ENCODE measurements at regions not wholly inside any gene's neighbourhood (a gene's known extent, or its start where the extent isn't known, plus 50 kb on each side); places are given as distances from the start of the nearest gene placed in this dataset.

DNA sequence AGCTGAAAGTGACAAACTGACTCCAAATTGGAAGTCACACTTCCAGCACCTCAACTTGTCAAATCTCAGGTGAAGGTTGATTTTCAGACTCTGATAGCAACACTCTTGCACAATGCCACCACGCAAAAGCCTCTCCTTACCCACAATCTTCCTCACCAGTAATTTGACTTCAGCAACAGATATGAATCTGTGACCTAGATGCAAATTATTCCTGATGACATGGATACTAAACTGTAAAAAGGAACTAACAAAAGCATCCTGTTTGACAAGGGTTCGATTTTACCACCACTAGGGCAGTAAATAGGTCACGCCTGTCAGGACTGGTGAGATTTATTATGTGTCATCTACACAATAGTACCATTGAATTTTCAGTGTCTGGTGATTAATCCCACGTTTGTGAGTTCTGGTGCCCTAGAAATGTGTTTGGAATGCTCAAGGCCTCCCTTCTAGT lies 134.4 kb upstream of the COL21A1 start:
- TF ChIP-seq, protein P1, sequence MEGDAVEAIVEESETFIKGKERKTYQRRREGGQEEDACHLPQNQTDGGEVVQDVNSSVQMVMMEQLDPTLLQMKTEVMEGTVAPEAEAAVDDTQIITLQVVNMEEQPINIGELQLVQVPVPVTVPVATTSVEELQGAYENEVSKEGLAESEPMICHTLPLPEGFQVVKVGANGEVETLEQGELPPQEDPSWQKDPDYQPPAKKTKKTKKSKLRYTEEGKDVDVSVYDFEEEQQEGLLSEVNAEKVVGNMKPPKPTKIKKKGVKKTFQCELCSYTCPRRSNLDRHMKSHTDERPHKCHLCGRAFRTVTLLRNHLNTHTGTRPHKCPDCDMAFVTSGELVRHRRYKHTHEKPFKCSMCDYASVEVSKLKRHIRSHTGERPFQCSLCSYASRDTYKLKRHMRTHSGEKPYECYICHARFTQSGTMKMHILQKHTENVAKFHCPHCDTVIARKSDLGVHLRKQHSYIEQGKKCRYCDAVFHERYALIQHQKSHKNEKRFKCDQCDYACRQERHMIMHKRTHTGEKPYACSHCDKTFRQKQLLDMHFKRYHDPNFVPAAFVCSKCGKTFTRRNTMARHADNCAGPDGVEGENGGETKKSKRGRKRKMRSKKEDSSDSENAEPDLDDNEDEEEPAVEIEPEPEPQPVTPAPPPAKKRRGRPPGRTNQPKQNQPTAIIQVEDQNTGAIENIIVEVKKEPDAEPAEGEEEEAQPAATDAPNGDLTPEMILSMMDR (IDR thresholded peaks at IDR 0.05), result no peak
- TF ChIP-seq ZFX (IDR thresholded peaks at IDR 0.05; ENCODE audit: borderline replicate concordance), result no peak

Measured in 22Rv1 (cell line).